GM19455 (cell line): ENCODE measurements at regions not wholly inside any gene's neighbourhood (a gene's known extent, or its start where the extent isn't known, plus 50 kb on each side); places are given as distances from the start of the nearest gene placed in this dataset.

ENCODE experiments used
- ATAC-seq: cut with Tn5 transposase; IDR thresholded peaks from one replicate; pipeline ENCODE4 v1.9.1; 2021; ENCODE audit not compliant: unreplicated experiment

DNA sequence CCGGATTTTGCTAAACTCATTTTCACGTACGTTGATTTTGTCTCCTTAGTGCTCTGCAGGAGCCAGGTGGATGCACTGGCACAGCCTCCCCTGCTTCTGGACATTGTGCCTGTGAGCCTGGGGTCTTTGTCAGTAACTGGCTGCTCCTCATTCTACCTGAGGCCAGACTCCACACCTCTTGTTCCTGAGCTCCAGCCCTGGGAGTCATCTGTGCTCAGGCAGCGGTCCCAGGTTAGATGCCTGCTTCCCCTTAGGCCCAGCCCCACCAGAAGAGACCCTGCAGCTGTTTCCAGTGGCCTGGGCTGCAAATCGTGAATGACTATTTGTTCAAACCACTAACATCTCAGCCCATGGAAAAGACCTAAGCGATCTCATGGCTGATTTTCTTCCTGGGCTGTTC lies 129.1 kb downstream of the ERMARD start:
- no peak for ATAC-seq

DNA sequence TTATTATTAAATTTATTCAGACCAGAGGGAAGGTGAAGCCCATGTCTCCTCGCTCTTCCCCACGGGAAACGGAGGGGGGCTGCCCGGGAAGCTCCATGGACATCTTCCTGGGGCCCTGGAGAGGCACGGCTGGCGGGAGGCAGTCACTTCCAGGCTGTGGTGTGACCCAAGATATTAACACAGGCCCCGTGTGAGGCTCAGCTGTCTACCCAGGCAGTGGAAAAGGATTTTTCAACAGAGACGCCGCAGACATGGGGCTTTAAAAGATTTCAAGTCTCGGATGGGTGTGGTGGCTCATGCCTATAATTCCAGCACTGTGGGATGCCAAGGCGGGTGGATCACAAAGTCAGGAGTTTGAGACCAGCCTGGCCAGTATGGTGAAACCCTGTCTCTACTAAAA lies 117.9 kb downstream of the ERMARD start:
- ATAC-seq = no peak

DNA sequence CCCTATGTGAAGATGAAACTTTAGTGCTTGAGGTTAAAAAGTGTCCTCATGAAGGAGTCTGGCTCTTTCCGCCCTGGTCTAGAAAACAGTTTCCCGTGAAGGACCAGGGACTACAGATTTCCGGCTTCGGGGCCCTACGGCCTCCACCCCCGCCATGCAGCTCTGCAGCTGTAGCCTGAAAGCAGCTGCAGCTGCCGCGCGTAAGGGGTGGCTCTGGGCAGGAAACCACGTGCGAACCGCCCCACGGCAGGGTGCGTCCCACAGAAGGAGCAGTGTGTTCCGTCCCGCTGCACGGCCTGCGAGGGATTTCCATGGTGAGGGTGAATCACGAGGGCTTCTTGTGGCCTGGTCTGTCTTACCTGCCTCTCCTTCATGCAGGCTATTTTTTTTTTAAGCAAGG lies 117.0 kb downstream of the ERMARD start:
- ATAC-seq = no peak

DNA sequence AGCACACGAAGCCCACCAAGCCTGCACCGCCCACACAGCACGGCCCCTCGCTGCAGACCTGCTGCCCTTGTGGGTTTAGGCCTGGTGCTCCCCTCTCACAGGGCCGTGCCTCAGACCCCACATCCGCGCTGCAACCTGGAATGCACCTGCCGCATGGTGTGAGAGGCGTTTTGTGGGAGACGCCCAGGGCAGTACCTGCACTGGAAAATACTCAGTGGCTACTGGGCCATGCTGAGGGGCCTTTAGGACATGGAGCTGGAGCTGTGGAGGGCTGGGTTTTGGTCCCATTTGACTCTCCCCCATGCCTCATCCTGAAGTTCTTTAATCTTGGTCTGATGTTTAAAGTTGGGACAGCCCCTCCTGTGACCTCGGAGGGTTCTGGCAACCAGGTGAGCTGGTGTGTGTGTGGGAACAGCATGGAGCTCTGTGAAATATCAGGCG lies 116.3 kb downstream of the ERMARD start:
- ATAC-seq = no peak

DNA sequence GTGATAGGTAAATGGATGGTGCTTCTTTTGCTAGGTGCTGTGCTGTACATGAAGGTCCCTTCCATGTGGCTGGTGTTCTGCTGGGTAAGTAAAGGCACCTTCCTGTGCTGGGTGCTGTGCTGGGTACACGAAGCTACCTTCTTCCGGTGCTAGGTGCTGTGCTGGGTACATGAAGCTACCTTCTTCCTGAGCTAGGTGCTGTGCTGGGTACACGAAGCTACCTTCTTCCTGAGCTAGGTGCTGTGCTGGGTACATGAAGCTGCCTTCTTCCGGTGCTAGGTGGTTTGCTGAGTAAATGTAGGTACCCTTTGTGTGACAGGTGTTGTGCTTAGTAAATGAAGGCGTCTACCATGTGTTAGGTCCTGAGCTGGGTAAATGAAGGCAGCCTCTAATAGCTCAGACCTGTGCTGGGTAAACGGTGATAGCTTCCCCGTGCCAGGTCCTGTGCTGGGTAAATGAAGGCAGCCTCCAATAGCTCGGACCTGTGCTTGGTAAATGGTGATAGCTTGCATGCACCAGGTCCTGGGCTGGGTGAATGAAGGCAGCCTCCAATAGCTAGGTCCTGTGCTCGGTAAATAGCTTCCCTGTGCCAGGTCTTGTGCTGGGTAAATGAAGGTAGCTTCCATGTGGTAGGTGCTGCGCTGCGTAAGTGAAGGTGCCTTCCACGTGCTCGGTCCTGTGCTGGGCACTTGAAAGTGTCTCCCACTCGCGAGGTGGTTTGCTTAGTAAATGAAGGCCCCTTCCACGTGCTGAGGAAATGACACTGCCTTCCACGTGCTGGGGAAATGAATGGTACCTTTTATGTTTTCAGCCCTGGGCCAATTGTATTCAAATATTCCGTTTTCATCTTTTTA lies 115.5 kb downstream of the ERMARD start:
- ATAC-seq = no peak

DNA sequence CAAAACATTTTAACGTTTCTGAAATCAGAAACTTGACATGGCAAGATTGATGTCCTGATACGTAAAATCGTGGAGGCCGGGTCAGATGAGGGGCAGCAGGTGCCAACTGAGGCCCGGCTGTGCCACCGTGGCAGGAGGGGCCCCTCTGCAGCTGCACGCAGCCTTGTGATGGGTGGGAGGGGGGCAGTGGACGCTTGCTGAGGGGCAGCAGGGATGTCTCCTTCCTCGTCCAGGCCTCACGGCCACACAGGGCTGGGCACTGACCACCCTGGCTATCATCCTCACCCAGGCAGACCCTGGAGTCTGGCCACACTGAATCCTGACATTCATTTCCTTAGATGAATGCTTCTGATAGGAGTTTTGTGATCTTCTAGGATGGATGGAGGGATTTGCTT lies 114.7 kb downstream of the ERMARD start:
- no peak for ATAC-seq

DNA sequence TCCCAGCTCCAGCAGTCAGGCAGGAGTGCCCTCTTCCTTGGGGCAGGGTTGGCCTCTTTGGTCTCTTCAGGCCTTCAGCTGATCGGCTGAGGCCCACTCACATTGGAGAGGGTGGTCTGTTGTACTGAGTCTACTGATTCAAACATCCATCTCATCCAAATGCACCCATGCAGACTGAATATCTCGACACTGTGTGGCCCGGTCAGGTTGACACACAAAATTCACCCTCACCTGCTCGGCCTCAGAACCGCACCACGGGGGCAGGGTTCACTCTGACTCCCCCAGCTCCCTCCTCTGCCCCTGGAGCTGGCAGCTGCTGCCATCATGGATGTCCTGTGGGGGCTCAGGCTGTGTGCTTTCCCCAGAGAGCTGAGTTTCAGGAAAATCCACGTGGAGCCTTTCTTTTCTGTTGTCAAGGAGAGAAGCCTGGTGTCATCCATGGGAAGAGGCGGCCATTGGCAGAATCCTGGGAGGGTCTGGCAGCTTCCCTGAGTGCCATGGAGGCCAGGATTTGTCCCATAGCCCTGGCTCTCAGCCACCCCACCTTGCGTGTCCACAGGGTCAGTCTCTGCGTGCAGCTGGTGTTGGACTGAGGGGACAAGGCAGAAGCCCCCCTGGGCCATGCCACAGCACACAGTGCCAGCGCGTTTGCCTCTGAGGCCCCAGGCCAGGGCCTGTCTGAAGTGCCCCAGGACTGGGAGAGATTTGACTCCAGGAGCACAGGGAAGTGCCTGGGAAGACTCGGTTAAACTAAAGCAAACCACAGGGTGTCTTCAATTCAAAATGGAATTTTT lies 114.1 kb downstream of the ERMARD start:
- no peak for ATAC-seq

DNA sequence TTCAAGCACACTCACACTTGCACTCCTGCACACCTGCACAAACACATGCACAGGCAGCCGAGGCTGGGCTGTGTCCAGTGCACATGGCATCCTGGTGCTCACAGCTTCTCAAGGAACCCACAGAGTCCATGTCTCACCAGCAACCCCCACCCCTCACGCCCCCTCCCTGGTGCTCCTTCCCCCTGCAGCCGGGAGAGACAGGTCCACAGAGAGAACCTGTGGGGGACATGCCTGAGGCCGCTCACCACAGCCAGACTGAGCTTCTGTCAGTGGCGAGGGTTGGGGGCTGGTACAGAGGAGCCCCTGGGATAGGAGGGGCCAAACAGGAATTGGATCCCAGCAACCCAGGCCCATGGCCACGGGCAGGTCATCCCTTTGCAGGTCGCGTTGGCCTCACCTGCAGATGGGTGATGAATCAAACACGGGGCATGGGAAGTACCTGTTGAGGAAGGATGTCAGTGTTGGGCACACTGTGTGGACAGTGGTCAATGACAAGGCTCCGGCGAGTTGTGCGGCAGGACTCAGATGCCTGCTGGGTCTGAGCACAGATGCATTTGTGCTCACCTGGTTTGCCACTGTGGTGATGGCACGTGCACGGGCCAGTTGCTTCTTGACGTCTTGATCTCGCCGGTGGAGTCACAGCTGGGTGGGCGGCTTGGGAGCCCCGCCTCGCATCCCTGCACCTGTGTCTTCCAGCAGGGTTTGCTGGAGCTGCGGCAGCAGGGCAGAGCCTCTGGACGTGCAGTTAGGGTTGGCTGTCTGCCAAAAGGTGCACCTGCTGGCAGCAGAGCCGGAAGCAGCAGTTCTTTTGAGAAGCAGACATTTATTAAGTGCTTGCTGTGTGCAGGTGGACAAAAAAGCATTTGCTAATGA lies 113.0 kb downstream of the ERMARD start:
- no peak for ATAC-seq

DNA sequence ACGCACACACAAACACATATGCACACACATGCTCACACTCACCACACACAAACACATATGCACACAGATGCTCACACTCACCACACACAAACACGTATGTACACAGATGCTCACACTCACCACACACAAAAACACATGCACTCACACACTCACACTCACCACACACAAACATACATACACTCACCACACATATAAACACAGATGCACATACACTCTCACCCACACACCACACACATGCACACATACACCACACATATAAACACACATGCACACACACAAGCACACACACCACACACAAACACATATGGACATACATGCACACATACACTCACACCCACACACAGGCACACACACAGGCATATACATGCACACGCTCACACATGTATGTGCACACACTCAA lies 112.3 kb downstream of the ERMARD start:
- ATAC-seq = no peak

DNA sequence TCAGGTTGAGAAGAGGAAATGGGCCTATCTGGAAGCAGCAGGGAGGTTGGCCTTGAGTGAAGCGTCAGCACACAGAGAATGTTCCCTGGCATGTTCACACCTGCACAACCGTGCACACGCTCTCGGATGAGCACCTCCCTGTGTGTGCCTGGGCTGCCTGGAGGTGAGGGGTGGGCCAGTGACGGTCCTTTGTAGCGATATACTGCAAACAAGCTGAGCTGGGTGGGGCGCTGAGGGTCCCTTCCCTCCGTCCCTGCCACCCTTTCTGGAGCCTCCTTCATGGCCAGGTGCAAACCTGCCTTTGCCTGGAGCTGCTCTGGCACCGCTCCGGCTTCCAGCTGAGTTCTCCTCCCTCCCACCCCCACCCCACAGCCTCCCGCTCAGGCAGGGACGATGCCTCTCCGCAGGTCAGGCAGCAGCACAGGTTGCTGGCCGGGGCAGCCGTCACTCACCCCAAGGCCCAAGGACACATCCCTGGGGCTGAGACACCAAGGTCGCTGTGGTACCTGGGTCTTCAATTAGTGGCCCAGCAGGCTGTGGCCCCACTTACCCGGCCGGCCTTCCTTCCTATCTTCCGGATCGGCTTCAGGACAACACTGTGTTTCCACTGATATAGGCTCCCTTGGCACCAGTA lies 111.6 kb downstream of the ERMARD start:
- no peak for ATAC-seq

DNA sequence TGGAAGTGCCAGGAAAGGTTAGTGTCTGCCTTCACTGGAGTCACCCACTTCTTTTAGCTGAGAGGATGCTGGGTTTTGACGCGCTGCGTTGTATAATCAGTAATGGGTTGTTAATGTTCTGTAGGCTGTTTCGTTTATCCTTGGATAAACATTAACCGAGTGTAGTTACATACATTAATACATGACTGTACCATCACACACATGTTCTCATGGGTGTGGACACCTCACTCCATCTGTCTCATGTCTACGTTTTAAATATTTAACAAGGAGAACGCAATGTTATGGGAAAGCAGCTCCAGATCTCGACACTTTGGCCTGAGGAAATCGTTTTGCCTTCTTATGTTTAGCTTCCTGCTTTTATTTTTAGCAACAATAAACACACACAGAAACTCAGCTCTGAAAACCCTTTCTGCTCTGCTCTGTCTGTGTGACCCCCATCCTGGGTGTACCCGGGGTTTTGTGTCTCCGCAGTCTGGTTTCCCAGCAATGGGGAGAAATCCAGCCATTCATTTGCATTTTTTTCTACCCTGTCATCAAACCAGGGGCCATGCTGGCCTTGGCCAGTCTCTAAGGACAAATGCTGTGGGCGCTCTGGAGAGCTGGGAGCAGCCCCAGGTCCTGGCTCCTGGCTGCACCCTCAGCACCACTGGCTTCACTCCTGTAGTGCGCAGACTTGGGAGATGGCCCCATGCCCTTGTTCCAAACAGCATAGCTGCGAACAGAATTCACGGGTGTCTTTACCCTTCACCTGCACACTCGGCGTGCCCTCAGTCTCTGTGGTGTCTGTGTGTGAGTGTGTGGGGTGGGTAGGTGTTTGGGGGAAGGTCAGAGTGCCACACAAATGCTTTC lies 110.8 kb downstream of the ERMARD start:
- ATAC-seq = no peak

DNA sequence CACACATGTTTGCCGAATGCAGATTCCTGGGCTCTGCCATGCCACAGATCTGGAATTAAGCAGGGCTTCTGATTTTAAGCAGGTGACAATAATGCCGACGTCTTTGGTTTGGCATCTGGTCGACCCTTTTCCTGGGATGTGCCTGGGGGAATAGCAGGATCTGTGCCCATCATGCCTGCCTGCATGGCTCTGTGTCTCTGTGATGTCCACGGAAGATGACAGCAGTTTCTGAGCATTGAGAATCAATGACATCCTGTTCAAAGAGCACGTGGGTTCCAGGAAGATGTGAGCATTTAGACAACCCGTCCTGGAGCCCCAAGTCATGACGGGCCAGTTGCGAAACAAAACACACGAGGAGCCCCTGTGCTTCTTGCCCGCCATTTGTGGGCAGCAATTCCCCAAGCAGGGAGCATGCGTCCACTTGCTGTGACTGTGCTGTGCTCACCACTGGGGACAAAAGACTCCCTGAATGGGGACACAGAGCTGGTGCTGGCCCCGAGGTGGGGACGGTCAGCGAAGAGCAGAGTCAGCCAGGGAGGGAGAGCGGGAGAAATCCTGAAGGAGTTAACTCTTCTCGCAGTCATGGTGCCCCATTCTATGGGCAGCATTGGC lies 110.1 kb downstream of the ERMARD start:
- no peak for ATAC-seq

DNA sequence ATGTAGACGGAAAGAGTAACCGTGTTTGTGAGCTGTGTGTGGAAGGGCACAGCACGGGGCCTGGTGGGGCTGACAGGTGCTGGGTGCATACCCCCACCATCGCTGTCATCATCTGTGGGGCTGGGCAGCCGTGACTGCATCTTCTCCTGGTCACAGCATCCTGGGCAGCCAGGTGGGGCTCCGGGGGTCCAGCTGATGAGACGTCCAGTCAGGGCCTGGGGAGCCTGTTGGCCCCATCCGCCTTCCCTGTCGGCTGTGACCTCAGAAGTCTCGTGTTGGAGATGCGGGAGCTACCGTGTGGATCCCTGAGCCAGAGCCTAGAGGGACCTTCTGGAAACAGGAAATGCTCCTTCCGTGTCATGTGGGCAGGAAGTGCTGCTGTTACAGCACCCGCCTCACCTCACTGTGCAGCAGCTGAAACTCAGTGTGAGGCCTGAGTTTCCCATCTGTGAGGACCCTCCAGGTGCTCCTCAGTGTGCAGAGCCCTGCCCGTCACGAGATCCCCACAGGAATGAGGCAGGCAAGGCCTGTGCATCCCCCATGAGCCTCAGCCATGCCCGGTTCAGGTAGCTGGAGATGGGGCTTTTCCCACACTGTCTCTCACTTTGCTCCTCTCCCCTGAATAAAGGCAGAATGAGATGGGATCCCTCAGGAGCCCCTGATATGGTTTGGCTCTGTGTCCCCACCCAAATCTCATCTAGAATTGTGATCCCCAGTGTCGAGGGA lies 108.7 kb downstream of the ERMARD start:
- ATAC-seq = no peak

DNA sequence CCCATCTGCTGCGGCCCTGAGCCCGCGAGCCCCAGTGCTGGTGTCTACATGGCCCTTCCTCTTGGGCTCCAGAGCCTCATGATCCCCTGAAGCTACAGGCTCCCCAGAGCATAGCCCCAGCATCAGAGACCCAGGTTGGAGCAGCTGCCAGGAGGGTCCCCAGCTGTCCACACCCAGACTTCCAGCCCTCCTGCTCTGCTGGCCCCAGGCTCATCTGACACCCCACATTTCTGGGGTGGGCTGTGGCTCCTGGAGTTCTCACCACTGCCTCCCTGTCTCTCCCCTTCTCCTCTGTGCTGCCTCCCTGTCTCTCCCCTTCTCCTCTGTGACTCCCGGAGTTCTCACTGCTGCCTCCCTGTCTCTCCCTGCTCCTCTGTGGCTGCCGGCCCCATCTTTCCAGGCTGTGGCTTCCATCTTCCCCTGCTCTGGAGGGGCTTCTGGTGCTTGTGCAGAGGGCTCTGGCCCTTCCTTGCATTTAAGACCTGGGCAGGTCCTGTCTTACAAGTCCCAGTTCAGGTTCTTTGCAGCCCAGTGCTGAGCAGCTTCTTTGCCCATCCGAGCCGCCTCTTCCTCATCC lies 108.1 kb downstream of the ERMARD start:
- no peak for ATAC-seq

DNA sequence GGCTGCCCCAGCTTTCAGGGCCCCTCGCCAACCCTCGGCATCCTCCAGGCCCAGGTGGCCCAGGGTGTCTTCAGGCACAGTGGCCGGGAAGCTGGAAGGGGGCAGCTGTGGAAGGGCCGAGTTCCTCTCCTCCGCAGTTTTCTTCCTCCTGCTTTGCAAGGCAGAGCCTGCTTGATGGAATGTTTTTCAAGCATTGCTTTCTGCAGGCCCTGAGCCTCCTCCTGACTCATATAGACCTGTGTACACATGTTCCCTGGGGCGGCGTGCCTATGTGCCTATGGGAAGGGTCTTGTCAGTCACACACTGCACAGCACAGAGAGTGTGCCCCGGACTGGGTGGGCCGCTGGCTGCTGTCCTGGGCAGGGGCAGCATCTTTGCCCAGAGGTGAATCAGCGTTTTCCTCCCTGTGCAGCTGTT lies 107.5 kb downstream of the ERMARD start:
- ATAC-seq = no peak

DNA sequence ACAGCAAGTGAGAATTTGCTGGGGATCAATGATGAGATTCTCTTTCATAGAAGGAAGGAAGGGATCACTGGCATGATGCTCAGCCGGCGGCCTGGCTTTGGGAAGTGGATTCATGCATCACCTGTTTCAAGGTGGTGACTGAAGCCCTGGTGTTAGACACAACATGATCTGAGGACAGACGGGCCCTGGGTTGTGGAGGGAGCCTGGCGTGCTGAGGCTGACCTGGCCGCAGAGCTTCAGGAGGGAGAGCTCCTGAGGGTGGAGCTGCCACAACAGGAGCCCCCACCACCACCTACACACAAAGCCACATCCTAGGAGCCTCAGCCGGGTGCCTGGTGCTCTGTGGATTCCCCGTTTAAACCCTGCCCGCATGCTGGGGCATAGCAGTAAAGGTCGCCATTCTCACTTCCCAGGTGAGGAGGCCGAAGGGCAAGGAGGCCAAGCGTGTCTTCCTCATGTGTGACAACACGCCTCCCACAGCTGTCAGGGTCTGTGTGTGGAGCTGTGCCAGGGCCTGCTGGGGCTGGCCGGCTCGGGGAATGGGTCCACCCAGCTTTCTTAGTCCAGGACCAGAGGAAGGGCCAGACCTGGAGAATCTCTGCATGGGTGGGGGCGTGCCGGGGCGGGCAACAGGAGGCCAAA lies 107.0 kb downstream of the ERMARD start:
- no peak for ATAC-seq

DNA sequence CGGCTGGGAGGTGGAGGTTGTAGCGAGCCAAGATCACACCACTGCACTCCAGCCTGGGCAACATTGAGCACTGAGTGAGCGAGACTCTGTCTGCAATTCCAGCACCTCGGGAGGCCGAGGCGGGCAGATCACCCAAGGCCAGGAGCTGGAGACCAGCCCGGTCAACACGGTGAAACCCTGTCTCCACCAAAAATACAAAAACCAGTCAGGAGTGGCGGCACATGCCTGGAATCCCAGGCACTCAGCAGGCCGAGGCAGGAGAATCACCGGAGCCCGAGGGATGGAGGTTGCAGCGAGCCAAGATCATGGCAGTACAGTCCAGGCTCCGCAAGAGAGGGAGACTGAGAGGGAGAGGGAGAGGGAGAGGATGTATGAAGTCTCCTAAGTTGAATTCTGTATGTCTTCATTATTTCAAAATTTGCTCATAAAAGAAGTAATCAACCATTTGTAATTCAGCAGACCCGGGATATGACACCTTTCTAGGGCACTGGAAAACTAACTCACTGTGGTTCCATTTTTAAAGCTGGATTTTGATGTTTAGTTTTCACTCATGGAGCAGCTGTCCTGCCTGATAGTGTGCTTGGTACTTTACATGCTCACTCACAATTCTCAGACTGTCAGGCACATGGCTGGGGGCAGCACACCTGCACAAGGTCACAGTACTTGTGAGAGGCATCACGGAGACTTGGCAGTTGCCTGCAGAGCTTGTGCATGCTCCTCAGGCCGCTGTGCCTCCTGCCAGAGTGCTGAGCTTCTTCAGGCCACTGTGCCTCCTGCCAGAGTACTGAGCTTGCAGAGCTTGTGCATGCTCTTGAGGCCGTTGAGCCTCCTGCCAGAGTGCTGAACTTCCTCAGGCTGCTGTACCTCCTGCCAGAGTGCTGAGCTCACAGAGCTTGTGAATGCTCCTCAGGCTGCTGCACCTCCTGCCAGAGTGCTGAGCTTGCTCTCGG lies 106.2 kb downstream of the ERMARD start:
- no peak for ATAC-seq
